CD4-positive, alpha-beta T cell treated with Interleukin-6 at 100 ng/mL for 8 hours (primary cell): ENCODE measurements at regions not wholly inside any gene's neighbourhood (a gene's known extent, or its start where the extent isn't known, plus 50 kb on each side); places are given as distances from the start of the nearest gene placed in this dataset.
"Not testable (repeated sequence)": the region's sequence is repeated elsewhere in the genome, so short reads cannot be mapped to it uniquely, and the experiment has no call there.

ENCODE experiments used
- DNase-seq: peaks from one replicate; pipeline ENCODE4 v3.0.0-alpha.2; 2020; ENCODE audit warnings: mixed read lengths, low spot score

- DNase-seq: no peak
These were observed 155.1 kb upstream of the TNFAIP3 start for GRCh38 chr6:137711972-137712371.

DNA sequence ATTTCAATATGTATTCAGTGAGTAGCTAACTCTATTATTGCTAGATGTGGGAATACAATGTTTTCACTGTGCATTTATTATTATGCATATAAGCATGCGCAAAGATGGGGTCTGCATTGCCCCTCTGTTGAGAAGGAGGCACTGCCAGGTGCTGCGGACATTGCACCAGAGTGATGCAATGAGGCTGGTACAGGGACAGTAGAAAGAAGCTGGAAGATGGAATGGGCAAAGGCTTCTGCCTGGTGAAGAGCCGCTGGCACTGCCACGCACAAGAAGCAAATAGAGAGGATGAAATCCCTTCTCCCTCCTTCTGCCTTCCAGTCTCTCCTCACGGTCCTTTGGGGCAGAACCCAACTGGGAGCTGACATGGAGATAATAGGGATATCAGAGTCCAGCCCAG lies 154.5 kb upstream of the TNFAIP3 start:
- DNase-seq: no peak

- peak; percentile 73 for DNase-seq
These were observed 151.4 kb upstream of the TNFAIP3 start for GRCh38 chr6:137715589-137716045.

GRCh38 chr6:137717074-137718073 lies 149.7 kb upstream of the TNFAIP3 start:
- peak; percentile 75 for DNase-seq

DNA sequence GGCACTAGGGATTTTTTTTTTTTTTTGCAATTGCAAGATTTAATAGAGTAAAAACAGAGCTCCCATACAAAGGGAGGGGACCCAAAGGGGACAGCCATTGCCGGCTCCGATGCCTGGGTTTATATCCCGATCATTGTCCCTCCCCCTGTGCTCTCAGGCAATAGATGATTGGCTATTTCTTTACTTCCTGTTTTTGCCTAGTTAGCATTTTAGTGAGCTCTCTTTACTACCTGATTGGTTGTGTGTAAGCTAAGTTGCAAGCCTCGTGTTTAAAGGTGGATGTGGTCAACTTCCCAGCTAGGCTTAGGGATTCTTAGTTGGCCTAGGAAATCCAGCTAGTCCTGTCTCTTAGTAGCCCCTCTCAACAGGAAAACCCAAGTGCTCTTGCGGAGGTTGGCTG lies 148.2 kb upstream of the TNFAIP3 start:
- DNase-seq: not testable (repeated sequence)

GRCh38 chr6:137722749-137723272 lies 144.2 kb upstream of the TNFAIP3 start:
- DNase-seq: no peak

- DNase-seq: no peak
These were observed 143.6 kb upstream of the TNFAIP3 start for GRCh38 chr6:137723273-137724017.

DNA sequence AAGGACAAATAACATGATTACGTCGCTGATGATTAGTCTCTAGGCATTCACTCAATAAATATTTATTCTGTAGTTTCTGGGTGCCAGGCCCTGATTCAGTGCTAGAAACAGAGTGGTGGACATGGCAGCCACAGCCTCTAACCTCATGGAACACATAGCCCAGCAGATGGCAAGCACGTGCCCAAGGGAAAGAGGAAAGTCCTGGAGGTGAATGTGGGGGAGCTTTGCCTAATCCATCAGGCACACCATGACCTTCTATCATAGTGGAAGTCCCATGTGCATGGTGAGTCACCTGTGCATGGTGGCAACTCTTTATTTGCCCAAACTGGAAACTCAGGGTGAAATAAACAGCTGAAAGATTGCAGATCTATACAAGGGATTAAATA lies 143.0 kb upstream of the TNFAIP3 start:
- no peak for DNase-seq

DNA sequence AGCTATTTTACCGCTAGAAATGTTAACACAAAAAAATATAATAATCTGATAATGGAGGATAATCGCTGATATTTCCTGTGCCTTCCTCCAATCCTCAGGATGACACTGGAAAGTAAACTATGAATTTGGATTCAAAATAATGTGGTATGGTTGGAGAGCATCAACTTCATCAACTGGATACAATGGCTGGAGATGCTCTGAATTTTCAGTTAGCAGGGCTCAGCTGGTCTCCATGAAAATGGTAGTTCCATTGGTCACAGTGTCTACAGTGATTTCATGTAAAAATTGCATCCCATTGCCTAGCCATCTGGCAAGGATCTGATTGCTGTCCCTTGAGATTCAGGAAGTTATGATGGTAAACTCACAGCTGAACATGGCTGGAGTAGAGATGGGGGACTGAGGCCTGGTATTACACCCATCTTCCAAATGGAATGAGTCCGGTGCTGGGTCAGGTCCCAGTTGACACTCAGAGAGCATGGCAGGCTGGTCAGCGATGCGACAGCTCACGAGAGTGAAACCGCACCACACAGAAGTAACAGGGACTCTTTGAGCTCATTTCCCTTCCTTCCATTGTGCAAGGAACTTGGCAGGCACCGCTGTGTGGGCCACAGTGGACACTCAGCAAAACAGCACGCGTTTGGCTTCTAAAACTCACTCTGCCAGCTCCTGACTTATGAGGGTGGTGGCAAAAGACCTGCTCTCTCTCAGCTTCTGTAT lies 142.4 kb upstream of the TNFAIP3 start:
- no peak for DNase-seq

- DNase-seq: no peak
These were observed 141.1 kb upstream of the TNFAIP3 start for GRCh38 chr6:137725949-137726348.

DNA sequence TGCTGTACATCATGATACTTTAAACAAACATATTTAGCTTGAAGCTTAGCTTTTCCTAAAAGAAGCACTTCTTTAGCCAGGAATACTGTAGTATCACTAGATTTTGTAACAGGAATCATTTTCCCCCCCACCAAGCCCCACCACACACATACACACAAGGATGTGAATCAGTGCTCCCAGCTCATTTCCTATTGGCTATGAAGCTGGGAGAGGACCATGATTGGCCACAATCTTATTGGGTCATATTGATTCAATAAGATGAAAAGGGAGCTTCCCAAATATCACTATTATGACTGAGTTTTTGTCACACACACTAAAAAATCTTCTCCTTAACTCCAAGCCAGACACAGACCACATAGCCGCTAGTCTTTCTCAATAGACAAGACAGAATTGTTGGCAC lies 140.5 kb upstream of the TNFAIP3 start:
- no peak for DNase-seq

GRCh38 chr6:137727216-137727765 lies 139.8 kb upstream of the TNFAIP3 start:
- no peak for DNase-seq

GRCh38 chr6:137728386-137729349 lies 138.4 kb upstream of the TNFAIP3 start:
- no peak for DNase-seq

- no peak for DNase-seq
These were observed 137.0 kb upstream of the TNFAIP3 start for GRCh38 chr6:137729866-137730629.

DNA sequence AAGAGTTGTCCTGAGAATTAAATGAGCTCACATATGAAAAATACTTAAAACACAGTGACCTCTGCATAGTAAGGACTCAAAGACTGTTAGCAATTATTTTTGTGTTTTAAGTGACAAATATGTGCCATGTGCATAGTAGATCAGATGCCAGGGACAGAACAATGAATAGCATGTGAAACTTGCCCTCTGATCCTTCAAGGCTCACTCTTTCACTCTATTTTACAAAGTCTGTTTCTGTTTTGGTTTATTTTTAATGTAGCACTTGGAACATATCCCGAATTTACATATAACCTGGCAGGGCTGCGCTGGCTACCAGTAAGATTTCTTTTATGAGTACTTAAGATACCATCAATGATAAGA lies 135.5 kb upstream of the TNFAIP3 start:
- DNase-seq: no peak

DNA sequence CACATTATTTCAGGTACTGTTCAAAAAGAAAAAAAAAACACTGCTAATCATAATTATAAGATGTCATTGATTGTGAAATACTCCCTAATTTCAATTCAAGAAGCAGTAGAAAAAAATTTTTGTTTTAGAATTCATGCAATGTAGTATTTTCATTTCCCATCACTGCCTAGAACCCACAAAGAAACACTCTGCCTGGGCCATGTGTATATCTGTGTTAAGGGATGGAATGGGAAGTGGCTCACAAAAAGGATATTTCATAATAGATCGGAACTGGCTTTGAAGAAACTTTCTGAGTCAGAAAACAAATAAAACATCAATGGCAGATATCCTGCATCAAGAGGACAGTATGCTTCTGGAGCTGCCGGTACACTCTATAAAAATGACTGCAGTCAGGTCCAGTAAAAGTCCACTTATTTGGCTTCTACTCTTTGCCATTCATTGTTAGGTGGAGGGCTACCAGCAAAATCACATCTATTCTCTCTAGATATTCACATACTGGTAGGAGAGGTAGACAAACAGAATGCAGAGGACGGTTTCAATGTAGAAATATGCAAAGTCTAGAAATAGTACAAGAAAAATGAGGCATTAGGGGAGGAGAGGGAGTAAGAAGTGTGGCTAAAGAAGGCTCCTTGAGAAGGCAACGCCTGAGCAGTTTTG lies 135.0 kb upstream of the TNFAIP3 start:
- DNase-seq: no peak

GRCh38 chr6:137733372-137733771 lies 133.7 kb upstream of the TNFAIP3 start:
- DNase-seq: no peak

DNA sequence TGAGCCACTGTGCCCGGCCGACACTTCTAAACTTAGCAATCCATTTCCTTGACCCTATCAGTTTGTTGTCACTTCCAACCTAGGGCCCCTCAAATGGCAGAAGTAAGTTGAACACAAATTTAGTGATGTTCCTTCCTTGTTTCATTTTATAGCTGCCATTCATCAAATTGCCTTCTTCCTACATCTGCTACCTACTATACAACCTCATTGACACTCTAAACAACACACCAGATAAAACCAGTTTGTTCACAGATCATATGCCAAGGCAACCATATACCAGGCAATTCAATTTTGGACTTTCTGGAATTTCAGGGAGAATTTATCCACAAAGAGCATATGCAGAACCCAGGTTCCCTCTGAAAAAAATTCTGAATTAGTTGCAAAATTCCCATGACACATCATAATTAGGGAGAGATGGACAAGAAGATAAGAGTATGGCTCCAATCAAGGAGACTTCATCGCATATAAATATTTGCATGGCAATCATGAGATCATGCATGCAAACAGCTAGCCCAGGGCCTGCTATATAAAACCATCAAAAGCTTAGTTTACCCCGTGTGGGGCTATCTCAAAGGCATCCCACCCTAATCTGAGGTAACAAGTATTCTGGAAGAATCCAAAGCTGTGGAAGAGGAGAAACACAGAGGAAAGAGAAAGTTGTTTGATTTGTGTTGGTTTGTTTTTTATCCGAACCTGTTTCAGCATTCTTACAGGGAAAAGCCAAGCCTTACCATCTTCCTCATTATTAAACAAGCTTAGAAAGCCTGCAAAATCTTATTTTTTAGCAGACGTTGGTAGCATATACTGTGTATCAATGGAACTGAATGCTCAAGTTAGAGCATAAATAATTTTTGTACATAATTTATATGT lies 132.8 kb upstream of the TNFAIP3 start:
- no peak for DNase-seq

DNA sequence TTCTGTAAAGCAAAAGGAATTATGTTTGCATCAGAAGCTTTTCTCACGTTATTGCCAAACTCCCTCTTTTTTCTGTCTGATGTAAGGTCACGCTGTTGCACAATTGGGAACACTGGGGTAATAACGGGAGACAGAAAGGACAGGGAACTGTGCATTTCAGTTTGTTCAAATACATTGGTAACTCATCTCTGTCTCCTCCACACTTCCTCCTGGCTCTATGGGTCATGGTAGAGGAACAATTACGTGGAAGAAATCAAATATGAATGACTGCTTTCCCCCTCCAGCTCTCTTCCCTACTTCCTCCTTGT lies 132.2 kb upstream of the TNFAIP3 start:
- DNase-seq: no peak
